ENCODE measurements at regions not wholly inside any gene's neighbourhood (a gene's known extent, or its start where the extent isn't known, plus 50 kb on each side); places are given as distances from the start of the nearest gene placed in this dataset.
A peak's percentile ranks its signal among the peaks of the same experiment; 100 is the strongest.
"Not testable (repeated sequence)": the region's sequence is repeated elsewhere in the genome, so short reads cannot be mapped to it uniquely, and the experiment has no call there.

DNA sequence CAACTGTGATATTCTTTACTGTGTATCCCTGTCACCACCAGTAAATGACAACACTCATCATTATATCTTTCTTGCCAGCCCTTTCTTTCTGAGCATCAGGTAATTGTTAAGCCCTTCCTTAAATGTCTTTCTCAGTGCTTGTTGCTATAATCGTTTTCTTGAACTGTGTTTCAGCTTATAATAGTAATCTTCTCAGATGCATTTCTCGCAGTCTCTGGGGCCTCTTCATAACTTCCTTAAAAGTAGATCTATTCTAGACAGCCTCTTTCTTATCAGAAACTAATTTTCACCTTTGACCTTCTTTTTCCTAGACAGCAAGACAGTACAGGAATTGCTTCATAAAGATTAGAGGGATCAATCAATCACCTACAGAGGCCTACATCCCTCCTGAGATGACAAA is 648.1 kb downstream of the CPS1 start:
- no peak overlapping the region for H3K27ac ChIP-seq
- no peak for TF ChIP-seq CTCF (conservative IDR thresholded peaks at IDR 0.05)
- TF ChIP-seq ZFX (IDR thresholded peaks at IDR 0.05), result no peak

DNA sequence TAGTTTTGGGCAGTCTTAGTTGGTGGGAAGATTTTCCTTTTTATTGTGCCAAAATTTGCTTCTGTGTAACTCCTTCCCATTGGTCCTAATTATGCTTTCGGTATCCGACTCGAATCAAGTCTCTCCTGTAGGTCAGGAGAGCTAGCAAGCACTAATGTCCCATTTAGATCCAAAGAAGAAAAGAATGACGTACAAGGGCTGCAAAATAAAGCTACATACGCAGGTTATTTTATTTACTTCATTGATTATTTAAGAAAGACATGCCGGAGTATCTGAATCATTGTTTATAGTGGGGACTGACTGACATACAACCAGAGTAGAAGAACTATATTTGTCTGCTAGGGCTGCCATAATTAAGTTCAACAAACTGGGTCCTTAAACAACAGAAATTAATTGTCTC is 648.5 kb downstream of the CPS1 start:
- TF ChIP-seq CTCF (conservative IDR thresholded peaks at IDR 0.05) (no peak), ZFX (IDR thresholded peaks at IDR 0.05) (no peak)
- no peak overlapping the region for H3K27ac ChIP-seq

GRCh38 chr2:211205358-211205757 is 649.0 kb downstream of the CPS1 start:
- H3K27ac ChIP-seq, result no peak overlapping the region
- no peak for TF ChIP-seq CTCF (conservative IDR thresholded peaks at IDR 0.05)
- no peak for TF ChIP-seq ZFX (IDR thresholded peaks at IDR 0.05)

GRCh38 chr2:211205836-211206235 is 649.4 kb downstream of the CPS1 start:
- H3K27ac ChIP-seq, result no peak overlapping the region
- no peak for TF ChIP-seq CTCF (conservative IDR thresholded peaks at IDR 0.05)
- TF ChIP-seq ZFX (IDR thresholded peaks at IDR 0.05), result no peak

DNA sequence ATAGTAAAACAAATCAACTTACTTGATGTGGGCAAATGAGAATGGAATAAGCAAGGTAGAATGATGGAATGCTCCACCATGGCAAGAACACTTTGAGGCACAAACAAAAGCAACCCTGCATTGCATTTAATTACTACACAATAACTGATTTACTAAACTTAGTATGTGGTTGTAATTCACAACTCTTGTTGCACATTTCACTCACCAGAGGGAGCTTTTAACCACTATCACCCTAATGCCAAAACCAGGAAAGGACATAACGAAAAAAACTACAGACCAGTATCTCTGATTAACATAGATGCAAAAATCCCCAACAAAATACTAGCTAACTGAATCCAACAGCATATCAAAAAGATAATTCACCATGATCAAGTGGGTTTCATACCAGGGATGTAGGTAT is 659.8 kb downstream of the CPS1 start:
- no peak overlapping the region for H3K27ac ChIP-seq
- TF ChIP-seq ZFX (IDR thresholded peaks at IDR 0.05) (no peak), CTCF (conservative IDR thresholded peaks at IDR 0.05) (peak; percentile 59)

DNA sequence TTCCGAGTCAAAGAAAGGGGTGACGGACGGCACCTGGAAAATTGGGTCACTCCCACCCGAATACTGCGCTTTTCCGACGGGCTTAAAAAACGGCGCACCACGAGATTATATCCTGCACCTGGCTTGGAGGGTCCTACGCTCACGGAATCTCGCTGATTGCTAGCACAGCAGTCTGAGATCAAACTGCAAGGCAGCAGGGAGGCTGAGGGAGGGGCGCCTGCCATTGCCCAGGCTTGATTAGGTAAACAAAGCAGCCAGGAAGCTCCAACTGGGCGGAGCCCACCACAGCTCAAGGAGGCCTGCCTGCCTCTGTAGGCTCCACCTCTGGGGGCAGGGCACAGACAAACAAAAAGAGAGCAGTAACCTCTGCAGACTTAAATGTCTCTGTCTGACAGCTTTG is 663.1 kb downstream of the CPS1 start:
- H3K27ac ChIP-seq, result not testable (repeated sequence)

GRCh38 chr2:211225784-211226183 is 669.4 kb downstream of the CPS1 start:
- H3K27ac ChIP-seq, result no peak overlapping the region
- TF ChIP-seq ZFX (IDR thresholded peaks at IDR 0.05) (no peak), CTCF (conservative IDR thresholded peaks at IDR 0.05) (no peak)

DNA sequence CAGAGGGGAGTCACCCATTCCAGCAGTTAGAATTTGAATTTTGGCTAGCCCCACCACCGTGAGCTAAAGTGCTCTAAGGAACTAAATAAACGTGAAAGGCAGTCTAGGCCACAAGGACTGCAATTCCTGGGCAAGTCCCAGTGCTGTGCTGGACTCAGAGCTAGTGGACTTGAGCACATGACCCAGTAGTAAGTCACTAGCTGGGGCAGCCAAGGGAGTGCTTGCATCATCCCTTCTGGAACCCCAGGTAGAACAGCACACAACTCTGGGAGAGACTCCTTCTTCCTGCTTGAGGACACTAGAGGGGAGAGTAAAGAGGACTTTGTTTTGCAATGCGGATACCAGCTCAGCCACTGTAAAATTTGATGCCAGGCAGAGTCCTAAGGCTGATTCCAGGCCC is 672.2 kb downstream of the CPS1 start:
- no peak for TF ChIP-seq CTCF (conservative IDR thresholded peaks at IDR 0.05)
- TF ChIP-seq ZFX (IDR thresholded peaks at IDR 0.05), result no peak
- no peak overlapping the region for H3K27ac ChIP-seq
